Caco-2 (cell line): ENCODE measurements at regions not wholly inside any gene's neighbourhood (a gene's known extent, or its start where the extent isn't known, plus 50 kb on each side); places are given as distances from the start of the nearest gene placed in this dataset.
A peak's percentile ranks its signal among the peaks of the same experiment; 100 is the strongest.
"Not testable (repeated sequence)": the region's sequence is repeated elsewhere in the genome, so short reads cannot be mapped to it uniquely, and the experiment has no call there.

Experiments used
- BruUV-seq: library from RNA; stranded (reverse); fragments of 400-500 nt; replicated peaks from 2 replicates; lab custom pipeline; 2021; lab: Mats Ljungman, UMichigan
- CTCF ChIA-PET: fragments of 300-600 bp; sonication (Branson Sonifier 250); formaldehyde crosslinking; loops from one replicate; lab custom pipeline; 2022; ENCODE audit warnings: antibody characterized with exemption; lab: Charles Lee
- POLR2A ChIA-PET: fragments of 300-600 bp; sonication (Branson Sonifier 250); formaldehyde crosslinking; loops from one replicate; lab custom pipeline; 2022; ENCODE audit warnings: antibody characterized with exemption; lab: Charles Lee
- DNase-seq, 2 experiments: peaks; one replicate each; pipeline versions ENCODE4 v3.0.0 to v3.0.0-alpha.2; 2020 to 2022
- H3K27me3 ChIP-seq: replicated peaks from 2 replicates; pipeline ENCODE4 v1.6.0; 2011; ENCODE audit warnings: low read length; ENCODE audit not compliant: control insufficient read depth, insufficient read depth
- H3K36me3 ChIP-seq: 2 replicates; pipeline ENCODE4 v1.5.1; 2011; ENCODE audit warnings: low read length; ENCODE audit not compliant: control insufficient read depth, insufficient read depth
- H3K4me1 ChIP-seq: fragments of 250-450 bp; sonication (Bioruptor Pico); 2 replicates; pipeline ENCODE4 v1.5.1; 2020; ENCODE audit warnings: mild to moderate bottlenecking
- H3K4me3 ChIP-seq: 2 replicates; pipeline ENCODE4 v1.5.1; 2011; ENCODE audit warnings: low read depth, mild to moderate bottlenecking, control low read depth, low read length
- H3K9me3 ChIP-seq: fragments of 250-450 bp; sonication (Bioruptor Pico); 2 replicates; pipeline ENCODE4 v1.5.1; 2020; ENCODE audit warnings: mild to moderate bottlenecking, moderate library complexity
- H3K27ac Mint-ChIP-seq: one replicate; pipeline ENCODE4 v1.8.0; 2022; ENCODE audit warnings: mixed read lengths; ENCODE audit not compliant: unreplicated experiment
- H3K27me3 Mint-ChIP-seq: one replicate; pipeline ENCODE4 v1.8.0; 2022; ENCODE audit warnings: mixed read lengths; ENCODE audit not compliant: insufficient read depth, unreplicated experiment
- H3K36me3 Mint-ChIP-seq: one replicate; pipeline ENCODE4 v1.8.0; 2022; ENCODE audit warnings: mild to moderate bottlenecking, mixed read lengths; ENCODE audit not compliant: insufficient read depth, unreplicated experiment
- H3K4me1 Mint-ChIP-seq: one replicate; pipeline ENCODE4 v1.8.0; 2022; ENCODE audit warnings: low read depth, mixed read lengths; ENCODE audit not compliant: unreplicated experiment
- H3K4me3 Mint-ChIP-seq: one replicate; pipeline ENCODE4 v1.8.0; 2022; ENCODE audit warnings: mild to moderate bottlenecking, moderate library complexity, mixed read lengths; ENCODE audit not compliant: unreplicated experiment
- H3K9me3 Mint-ChIP-seq: one replicate; pipeline ENCODE4 v1.8.0; 2022; ENCODE audit warnings: mixed read lengths; ENCODE audit not compliant: unreplicated experiment
- intact Hi-C: fragments of 100-400 bp; cut with micrococcal nuclease; formaldehyde crosslinking; loops from one replicate; pipeline ENCODE4 v1.10.0; 2022; ENCODE audit not compliant: unreplicated experiment

DNA sequence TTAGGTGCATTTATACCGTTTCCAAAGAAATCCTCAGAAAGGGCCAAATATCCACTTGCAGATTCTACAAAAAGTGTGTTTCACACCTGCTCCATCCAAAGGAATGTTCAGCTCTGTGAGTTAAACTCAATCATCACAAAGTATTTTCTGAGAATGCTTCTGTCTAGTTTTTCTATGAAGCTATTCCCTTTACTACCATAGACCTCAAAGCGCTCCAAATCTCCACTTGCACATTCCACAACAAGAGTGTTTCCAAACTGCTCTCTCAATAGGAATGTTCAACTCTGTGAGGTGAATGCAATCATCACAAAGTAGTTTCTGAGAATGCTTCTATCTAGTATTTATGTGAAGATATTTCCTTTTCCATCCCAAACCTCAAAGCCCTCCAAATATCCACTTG, 412.7 kb upstream of the WSB1 start:
- H3K9me3 ChIP-seq: peaks cover 11% of the 10 kb centered on the region
- CTCF ChIA-PET, H3K4me3 ChIP-seq, POLR2A ChIA-PET, H3K9me3 Mint-ChIP-seq, H3K36me3 Mint-ChIP-seq, DNase-seq, H3K4me3 Mint-ChIP-seq, H3K27ac Mint-ChIP-seq, intact Hi-C loops, H3K27me3 ChIP-seq, BruUV-seq, H3K4me1 Mint-ChIP-seq, H3K36me3 ChIP-seq, H3K4me1 ChIP-seq, H3K27me3 Mint-ChIP-seq: not testable (repeated sequence)

DNA sequence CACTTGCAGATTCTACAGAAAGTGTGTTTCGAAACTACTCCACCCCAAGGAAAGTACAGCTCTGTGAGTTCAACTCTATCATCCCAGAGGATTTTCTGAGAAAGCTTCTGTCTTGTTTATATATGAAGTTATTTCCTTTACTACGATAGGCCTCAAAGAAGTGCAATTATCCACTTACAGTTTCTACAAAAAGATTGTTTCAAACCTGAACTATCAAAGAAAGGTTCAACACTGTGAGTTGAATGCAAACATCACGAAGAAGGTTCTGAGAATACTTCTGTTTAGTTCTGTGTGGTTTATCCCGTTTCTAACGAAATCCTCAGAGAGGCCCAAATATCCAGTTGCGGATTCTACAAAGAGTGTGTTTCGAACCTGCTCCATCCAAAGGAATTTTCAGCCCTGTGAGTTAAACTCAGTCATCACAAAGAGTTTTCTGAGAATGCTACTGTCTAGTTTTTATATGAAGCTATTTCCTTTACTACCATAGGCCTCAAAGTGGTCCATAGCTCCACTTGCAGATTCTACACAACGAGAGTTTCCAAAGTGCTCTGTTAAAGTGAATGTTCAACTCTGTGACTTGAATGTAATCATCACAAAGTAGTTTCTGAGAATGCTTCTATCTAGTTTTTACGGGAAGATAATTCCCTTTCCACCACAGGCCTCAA, 411.7 kb upstream of the WSB1 start:
- H3K4me1 ChIP-seq, H3K36me3 ChIP-seq, H3K4me3 ChIP-seq, H3K9me3 Mint-ChIP-seq, H3K4me3 Mint-ChIP-seq, H3K27me3 Mint-ChIP-seq, DNase-seq, H3K27ac Mint-ChIP-seq, CTCF ChIA-PET, BruUV-seq, H3K36me3 Mint-ChIP-seq, H3K27me3 ChIP-seq, POLR2A ChIA-PET, H3K4me1 Mint-ChIP-seq, intact Hi-C loops: not testable (repeated sequence)
- H3K9me3 ChIP-seq: peaks cover 11% of the 10 kb centered on the region

DNA sequence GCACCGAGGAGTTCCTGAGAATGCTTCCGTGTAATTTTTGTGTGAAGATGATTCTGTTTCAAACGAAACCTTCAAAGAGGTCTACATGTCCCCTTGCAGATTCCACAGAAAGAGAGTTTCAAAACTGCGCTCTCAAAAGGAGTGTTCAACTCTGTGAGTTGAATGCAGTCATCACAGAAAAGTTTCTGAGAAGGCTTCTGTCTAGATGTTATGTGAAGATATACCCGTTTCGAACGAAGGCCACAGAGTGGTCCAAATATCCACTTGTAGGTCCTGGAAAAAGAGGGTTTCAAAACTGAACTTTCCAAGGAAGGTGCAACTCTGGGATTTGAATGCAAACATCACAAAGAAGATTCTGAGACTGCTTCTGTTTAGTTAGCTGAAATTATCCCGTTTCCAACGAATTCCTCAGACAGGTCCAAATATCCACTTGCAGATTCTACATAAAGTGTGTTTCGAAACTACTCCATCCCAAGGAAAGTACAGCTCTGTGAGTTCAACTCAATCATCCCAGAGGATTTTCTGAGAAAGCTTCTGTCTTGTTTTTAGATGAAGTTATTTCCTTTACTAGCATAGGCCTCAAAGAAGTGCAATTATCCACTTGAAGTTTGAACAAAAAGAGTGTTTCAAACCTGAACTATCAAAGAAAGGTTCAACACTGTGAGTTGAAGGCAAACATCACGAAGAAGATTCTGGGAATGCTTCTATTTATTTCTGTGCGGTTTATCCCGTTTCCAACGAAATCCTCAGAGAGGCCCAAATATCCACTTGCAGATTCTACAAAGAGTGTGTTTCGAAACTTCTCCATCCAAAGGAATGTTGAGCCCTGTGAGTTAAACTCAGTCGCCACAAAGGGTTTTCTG, 409.8 kb upstream of the WSB1 start:
- H3K9me3 Mint-ChIP-seq, intact Hi-C loops, POLR2A ChIA-PET, H3K4me1 Mint-ChIP-seq, H3K27me3 Mint-ChIP-seq, H3K36me3 Mint-ChIP-seq, H3K4me3 ChIP-seq, H3K4me1 ChIP-seq, CTCF ChIA-PET, H3K27me3 ChIP-seq, H3K27ac Mint-ChIP-seq, H3K4me3 Mint-ChIP-seq, H3K36me3 ChIP-seq, BruUV-seq, DNase-seq: not testable (repeated sequence)
- peaks cover 11% of the 10 kb centered on the region for H3K9me3 ChIP-seq

DNA sequence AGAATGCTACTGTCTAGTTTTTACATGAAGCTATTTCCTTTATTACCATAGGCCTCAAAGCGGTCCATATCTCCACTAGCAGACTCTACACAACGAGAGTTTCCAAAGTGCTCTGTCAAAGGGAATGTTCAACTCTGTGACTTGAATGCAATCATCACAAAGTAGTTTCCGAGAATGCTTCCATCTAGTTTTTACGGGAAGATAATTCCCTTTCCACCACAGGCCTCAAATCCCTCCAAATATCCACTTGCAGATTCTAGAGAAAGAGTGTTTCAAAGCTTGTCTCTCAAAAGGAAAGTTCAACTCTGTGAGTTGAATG, 409.2 kb upstream of the WSB1 start:
- CTCF ChIA-PET, H3K36me3 ChIP-seq, H3K36me3 Mint-ChIP-seq, H3K4me3 Mint-ChIP-seq, H3K27me3 Mint-ChIP-seq, DNase-seq, H3K4me3 ChIP-seq, H3K9me3 Mint-ChIP-seq, intact Hi-C loops, H3K4me1 ChIP-seq, POLR2A ChIA-PET, H3K27ac Mint-ChIP-seq, H3K9me3 ChIP-seq, H3K4me1 Mint-ChIP-seq, H3K27me3 ChIP-seq, BruUV-seq: not testable (repeated sequence)

DNA sequence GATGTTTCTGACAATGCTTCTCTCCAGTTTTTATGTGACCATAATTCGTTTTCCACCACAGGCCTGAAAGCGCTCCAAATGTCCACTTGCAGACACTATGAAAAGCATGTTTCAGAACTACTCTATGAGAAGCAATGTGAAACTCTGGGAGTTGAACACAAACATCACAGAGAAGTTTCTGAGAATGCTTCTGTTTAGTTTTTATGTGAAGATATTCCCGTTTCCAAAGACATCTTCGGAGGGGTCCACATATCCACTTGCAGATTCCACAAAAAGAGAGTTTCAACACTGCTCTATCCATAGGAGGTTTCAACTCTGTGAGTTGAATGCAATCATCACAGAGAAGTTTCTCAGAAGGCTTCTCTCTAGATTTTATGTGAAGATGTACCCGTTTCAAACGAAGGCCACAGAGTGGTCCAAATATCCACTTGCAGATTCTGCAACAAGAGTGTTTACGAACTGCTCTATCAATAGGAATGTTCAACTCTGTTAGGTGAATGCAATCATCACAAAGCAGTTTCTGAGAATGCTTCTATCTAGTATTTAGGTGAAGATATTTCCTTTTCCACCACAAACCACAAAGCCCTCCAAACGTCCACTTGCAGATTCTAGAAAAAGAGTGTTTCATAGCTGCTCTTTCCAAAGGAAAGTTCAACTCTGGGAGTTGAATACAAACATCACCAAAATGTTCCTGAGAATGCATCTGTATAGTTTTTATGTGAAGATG, 408.5 kb upstream of the WSB1 start:
- DNase-seq: peak; percentile 22 to 88
- H3K27me3 ChIP-seq, BruUV-seq, H3K27ac Mint-ChIP-seq, H3K9me3 ChIP-seq, H3K4me1 Mint-ChIP-seq, POLR2A ChIA-PET, intact Hi-C loops, H3K36me3 ChIP-seq, H3K4me1 ChIP-seq, H3K27me3 Mint-ChIP-seq, H3K4me3 Mint-ChIP-seq, H3K9me3 Mint-ChIP-seq, H3K36me3 Mint-ChIP-seq, H3K4me3 ChIP-seq: not testable (repeated sequence)
- CTCF ChIA-PET: interaction anchor here (0.7 kb wide), 1 partner anchor 281 kb away, joined by 4 read pairs; no protein-coding TSS in a partner anchor
